ENCODE measurements at regions not wholly inside any gene's neighbourhood (a gene's known extent, or its start where the extent isn't known, plus 50 kb on each side); places are given as distances from the start of the nearest gene placed in this dataset.

- no CpG with 5 or more reads among the region's 11 CpGs for WGBS (ENCODE audit: extremely low coverage, insufficient coverage, low lambda C conversion rate)
Measured at GRCh38 chr1:14506471-14507255, 91.8 kb upstream of the KAZN start.

GRCh38 chr1:14507262-14507661 is 91.2 kb upstream of the KAZN start:
- Histone ChIP-seq H3K23ac (ENCODE audit: low read length) (no peak overlapping the region), H2AK5ac (ENCODE audit: low read length) (no peak overlapping the region), H4K5ac (ENCODE audit: low read length) (no peak overlapping the region), H3K4me2 (ENCODE audit: low read length) (no peak overlapping the region), H3K79me2 (ENCODE audit: control insufficient read depth, insufficient read depth, low read length) (no peaks in the 10 kb centered on the region), H3K36me3 (ENCODE audit: control insufficient read depth, insufficient read depth, low read length) (no peaks in the 10 kb centered on the region), H3K56ac (ENCODE audit: low read length) (no peak overlapping the region), H3K27ac (ENCODE audit: low read depth, low read length) (no peak overlapping the region), H3K27me3 (ENCODE audit: insufficient read depth, low read length, poor library complexity) (no peaks in the 10 kb centered on the region), H2BK15ac (replicated peaks; ENCODE audit: low read depth) (no peak overlapping the region), H3K9ac (ENCODE audit: low read length) (no peak overlapping the region), H3K4me1 (ENCODE audit: control insufficient read depth, low read depth, low read length) (no peaks in the 10 kb centered on the region), H2BK5ac (ENCODE audit: low read length) (no peak overlapping the region), H3K4ac (ENCODE audit: low read depth, low read length) (no peak overlapping the region), H3K18ac (ENCODE audit: low read length) (no peak overlapping the region), H3K4me3 (ENCODE audit: low read length) (no peak overlapping the region), H3K79me1 (ENCODE audit: low read length) (no peaks in the 10 kb centered on the region), H2BK120ac (ENCODE audit: low read depth, low read length) (no peak overlapping the region), H4K8ac (ENCODE audit: low read depth, low read length) (no peak overlapping the region)
- no CpG with 5 or more reads among the region's 5 CpGs for WGBS (ENCODE audit: extremely low coverage, insufficient coverage, low lambda C conversion rate)
- DNase-seq, result no peak

More at GRCh38 chr1:14506471-14507255, 91.8 kb upstream of the KAZN start:
- no peak overlapping the region for H4K5ac ChIP-seq (ENCODE audit: low read length)
- no peak overlapping the region for H2BK120ac ChIP-seq (ENCODE audit: low read depth, low read length)
- DNase-seq, result no peak
- H2AK5ac ChIP-seq (ENCODE audit: low read length), result no peak overlapping the region
- no peaks in the 10 kb centered on the region for H3K79me2 ChIP-seq (ENCODE audit: control insufficient read depth, insufficient read depth, low read length)
- no peak overlapping the region for H4K8ac ChIP-seq (ENCODE audit: low read depth, low read length)
- no peak overlapping the region for H3K9ac ChIP-seq (ENCODE audit: low read length)
- no peaks in the 10 kb centered on the region for H3K36me3 ChIP-seq (ENCODE audit: control insufficient read depth, insufficient read depth, low read length)
- no peak overlapping the region for H3K4me3 ChIP-seq (ENCODE audit: low read length)
- no peak overlapping the region for H3K56ac ChIP-seq (ENCODE audit: low read length)
- H2BK15ac ChIP-seq (replicated peaks; ENCODE audit: low read depth), result no peak overlapping the region
- no peaks in the 10 kb centered on the region for H3K27me3 ChIP-seq (ENCODE audit: insufficient read depth, low read length, poor library complexity)
- no peak overlapping the region for H3K4me2 ChIP-seq (ENCODE audit: low read length)
- no peak overlapping the region for H3K23ac ChIP-seq (ENCODE audit: low read length)
- H3K18ac ChIP-seq (ENCODE audit: low read length), result no peak overlapping the region
- H3K4me1 ChIP-seq (ENCODE audit: control insufficient read depth, low read depth, low read length), result no peaks in the 10 kb centered on the region
- H3K4ac ChIP-seq (ENCODE audit: low read depth, low read length), result no peak overlapping the region
- no peaks in the 10 kb centered on the region for H3K79me1 ChIP-seq (ENCODE audit: low read length)
- H2BK5ac ChIP-seq (ENCODE audit: low read length), result no peak overlapping the region
- no peak overlapping the region for H3K27ac ChIP-seq (ENCODE audit: low read depth, low read length)

DNA sequence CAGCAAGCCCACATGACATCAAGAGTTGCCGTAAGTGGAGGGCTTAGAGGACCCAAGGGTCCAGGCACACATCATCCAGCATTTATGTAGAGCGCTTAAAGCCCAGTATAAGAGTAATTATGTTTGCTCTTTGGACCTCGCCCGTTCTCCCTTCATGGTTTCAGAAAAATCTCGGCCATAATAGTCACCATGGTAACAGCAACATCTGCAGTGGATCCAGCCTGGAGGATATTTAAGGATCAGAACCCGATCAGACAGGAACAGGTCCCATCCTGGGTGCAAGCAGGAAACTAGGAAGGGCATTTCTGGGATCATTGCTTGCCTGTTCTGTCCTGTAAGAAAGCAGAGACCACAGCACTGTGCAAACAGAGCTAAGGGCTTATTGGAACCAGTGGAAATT is 89.9 kb upstream of the KAZN start:
- H3K4ac ChIP-seq (ENCODE audit: low read depth, low read length), result no peak overlapping the region
- H3K23ac ChIP-seq (ENCODE audit: low read length), result no peak overlapping the region
- H2AK5ac ChIP-seq (ENCODE audit: low read length), result no peak overlapping the region
- no peak overlapping the region for H3K9ac ChIP-seq (ENCODE audit: low read length)
- no peak overlapping the region for H2BK15ac ChIP-seq (replicated peaks; ENCODE audit: low read depth)
- H3K79me2 ChIP-seq (ENCODE audit: control insufficient read depth, insufficient read depth, low read length), result no peaks in the 10 kb centered on the region
- H3K36me3 ChIP-seq (ENCODE audit: control insufficient read depth, insufficient read depth, low read length), result no peaks in the 10 kb centered on the region
- H3K27me3 ChIP-seq (ENCODE audit: insufficient read depth, low read length, poor library complexity), result no peaks in the 10 kb centered on the region
- no peaks in the 10 kb centered on the region for H3K4me1 ChIP-seq (ENCODE audit: control insufficient read depth, low read depth, low read length)
- no peak overlapping the region for H3K4me3 ChIP-seq (ENCODE audit: low read length)
- H4K5ac ChIP-seq (ENCODE audit: low read length), result no peak overlapping the region
- no CpG with 5 or more reads among the region's 6 CpGs for WGBS (ENCODE audit: extremely low coverage, insufficient coverage, low lambda C conversion rate)
- no peaks in the 10 kb centered on the region for H3K79me1 ChIP-seq (ENCODE audit: low read length)
- no peak overlapping the region for H3K56ac ChIP-seq (ENCODE audit: low read length)
- H2BK5ac ChIP-seq (ENCODE audit: low read length), result no peak overlapping the region
- H3K4me2 ChIP-seq (ENCODE audit: low read length), result no peak overlapping the region
- no peak overlapping the region for H3K18ac ChIP-seq (ENCODE audit: low read length)
- no peak overlapping the region for H3K27ac ChIP-seq (ENCODE audit: low read depth, low read length)
- no peak overlapping the region for H2BK120ac ChIP-seq (ENCODE audit: low read depth, low read length)
- DNase-seq, result no peak
- no peak overlapping the region for H4K8ac ChIP-seq (ENCODE audit: low read depth, low read length)

DNA sequence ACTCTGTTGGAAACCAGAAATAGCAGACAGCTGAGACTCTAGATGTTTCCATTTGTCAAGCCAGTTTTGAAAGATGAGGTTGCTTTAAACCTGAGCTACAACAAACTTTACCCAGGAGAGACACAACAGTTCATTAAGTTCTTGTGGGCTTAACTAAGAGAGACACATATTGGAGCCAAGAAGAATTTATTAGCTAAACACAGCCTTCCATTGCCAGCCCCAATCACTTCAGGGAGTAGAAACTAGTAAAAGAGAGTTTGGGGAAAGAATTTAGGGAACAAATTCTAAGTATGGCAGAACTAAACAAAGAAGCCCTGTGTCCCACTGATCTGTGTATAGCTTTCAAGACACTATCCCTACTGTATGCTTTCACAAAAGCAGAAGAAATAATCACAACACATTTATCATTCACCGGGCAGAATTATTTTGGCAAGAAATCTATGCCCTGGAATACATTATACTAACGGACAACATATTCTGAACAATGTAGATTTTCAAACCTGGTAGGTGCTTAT is 87.3 kb upstream of the KAZN start:
- Histone ChIP-seq H2BK15ac (replicated peaks; ENCODE audit: low read depth) (no peak overlapping the region), H3K18ac (ENCODE audit: low read length) (no peak overlapping the region), H3K56ac (ENCODE audit: low read length) (no peak overlapping the region), H3K27ac (ENCODE audit: low read depth, low read length) (no peak overlapping the region), H3K36me3 (ENCODE audit: control insufficient read depth, insufficient read depth, low read length) (no peaks in the 10 kb centered on the region), H3K4me1 (ENCODE audit: control insufficient read depth, low read depth, low read length) (no peaks in the 10 kb centered on the region), H2AK5ac (ENCODE audit: low read length) (no peak overlapping the region), H3K23ac (ENCODE audit: low read length) (no peak overlapping the region), H3K79me2 (ENCODE audit: control insufficient read depth, insufficient read depth, low read length) (no peaks in the 10 kb centered on the region), H3K27me3 (ENCODE audit: insufficient read depth, low read length, poor library complexity) (no peaks in the 10 kb centered on the region), H3K4ac (ENCODE audit: low read depth, low read length) (no peak overlapping the region), H3K4me2 (ENCODE audit: low read length) (no peak overlapping the region), H4K5ac (ENCODE audit: low read length) (no peak overlapping the region), H3K4me3 (ENCODE audit: low read length) (no peak overlapping the region), H2BK5ac (ENCODE audit: low read length) (no peak overlapping the region), H3K79me1 (ENCODE audit: low read length) (no peaks in the 10 kb centered on the region), H2BK120ac (ENCODE audit: low read depth, low read length) (no peak overlapping the region), H3K9ac (ENCODE audit: low read length) (no peak overlapping the region), H4K8ac (ENCODE audit: low read depth, low read length) (no peak overlapping the region)
- no peak for DNase-seq
- WGBS (ENCODE audit: extremely low coverage, insufficient coverage, low lambda C conversion rate), result no CpG with 5 or more reads among the region's 2 CpGs

DNA sequence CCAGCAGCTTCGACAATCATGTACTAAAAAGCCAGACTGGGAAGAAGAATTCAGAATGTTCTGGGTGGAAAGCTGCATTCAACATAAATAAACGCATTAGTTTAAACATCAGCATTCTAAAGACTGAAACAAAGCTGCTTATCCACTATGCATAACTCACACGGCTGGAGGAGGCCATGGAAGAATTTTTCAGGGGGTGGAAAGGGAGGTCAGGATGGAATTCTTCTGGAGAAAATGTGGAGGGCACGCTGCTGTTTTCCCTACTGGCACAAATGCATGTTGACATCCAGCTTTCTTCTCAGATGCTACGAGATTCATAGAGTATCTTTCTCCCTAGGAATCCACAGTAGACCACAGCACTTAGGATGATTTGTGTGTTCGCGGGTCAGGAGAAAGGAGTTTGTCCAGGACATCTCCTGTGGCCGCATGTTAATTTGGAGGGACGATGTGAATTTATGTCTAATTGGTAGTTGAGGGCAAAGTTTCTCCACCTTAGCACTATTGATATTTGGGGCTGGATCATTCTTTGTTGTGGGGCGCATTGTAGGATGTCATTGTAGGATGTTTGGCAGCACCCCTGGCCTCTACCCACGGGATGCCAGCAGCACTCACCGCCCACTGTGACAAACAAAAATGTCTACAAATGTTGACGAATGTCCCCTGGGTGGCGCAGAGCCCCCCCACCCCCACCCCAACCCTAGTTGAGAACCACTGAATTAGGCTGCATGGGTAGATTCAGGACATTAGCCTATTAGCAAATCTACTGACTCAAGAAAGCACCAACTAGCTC is 86.5 kb upstream of the KAZN start:
- no peaks in the 10 kb centered on the region for H3K79me1 ChIP-seq (ENCODE audit: low read length)

More for the DNA sequence above, 86.5 kb upstream of the KAZN start:
- Histone ChIP-seq H3K56ac (ENCODE audit: low read length) (no peak overlapping the region), H2BK5ac (ENCODE audit: low read length) (no peak overlapping the region), H3K27me3 (ENCODE audit: insufficient read depth, low read length, poor library complexity) (no peaks in the 10 kb centered on the region), H2AK5ac (ENCODE audit: low read length) (no peak overlapping the region), H4K8ac (ENCODE audit: low read depth, low read length) (no peak overlapping the region), H3K23ac (ENCODE audit: low read length) (no peak overlapping the region), H4K5ac (ENCODE audit: low read length) (no peak overlapping the region), H3K4me1 (ENCODE audit: control insufficient read depth, low read depth, low read length) (no peaks in the 10 kb centered on the region), H3K27ac (ENCODE audit: low read depth, low read length) (no peak overlapping the region), H3K9ac (ENCODE audit: low read length) (no peak overlapping the region), H3K4me2 (ENCODE audit: low read length) (no peak overlapping the region), H3K36me3 (ENCODE audit: control insufficient read depth, insufficient read depth, low read length) (no peaks in the 10 kb centered on the region), H3K4ac (ENCODE audit: low read depth, low read length) (no peak overlapping the region), H2BK120ac (ENCODE audit: low read depth, low read length) (no peak overlapping the region), H2BK15ac (replicated peaks; ENCODE audit: low read depth) (no peak overlapping the region), H3K79me2 (ENCODE audit: control insufficient read depth, insufficient read depth, low read length) (no peaks in the 10 kb centered on the region), H3K4me3 (ENCODE audit: low read length) (no peak overlapping the region), H3K18ac (ENCODE audit: low read length) (no peak overlapping the region)
- no peak for DNase-seq
- WGBS (ENCODE audit: extremely low coverage, insufficient coverage, low lambda C conversion rate), result no CpG with 5 or more reads among the region's 14 CpGs
